ENCODE measurements at regions not wholly inside any gene's neighbourhood (a gene's known extent, or its start where the extent isn't known, plus 50 kb on each side); places are given as distances from the start of the nearest gene placed in this dataset.

- no peak for DNase-seq
Measured at GRCh38 chr2:121037480-121037879, 247.5 kb downstream of the TFCP2L1 start.

GRCh38 chr2:121038031-121038430, 247.0 kb downstream of the TFCP2L1 start:
- DNase-seq = no peak

GRCh38 chr2:121038431-121038830, 246.6 kb downstream of the TFCP2L1 start:
- DNase-seq = no peak

GRCh38 chr2:121038891-121039616, 245.9 kb downstream of the TFCP2L1 start:
- no peak for DNase-seq

GRCh38 chr2:121039679-121040078, 245.3 kb downstream of the TFCP2L1 start:
- DNase-seq = no peak

GRCh38 chr2:121041516-121041915, 243.5 kb downstream of the TFCP2L1 start:
- DNase-seq = no peak

GRCh38 chr2:121043061-121043826, 241.8 kb downstream of the TFCP2L1 start:
- DNase-seq = no peak

- DNase-seq = no peak
Measured at GRCh38 chr2:121043827-121044222, 241.2 kb downstream of the TFCP2L1 start.

GRCh38 chr2:121044412-121044811, 240.6 kb downstream of the TFCP2L1 start:
- no peak for DNase-seq

- no peak for DNase-seq
Measured at GRCh38 chr2:121045245-121045644, 239.8 kb downstream of the TFCP2L1 start.

- no peak for DNase-seq
Measured at GRCh38 chr2:121046335-121046734, 238.7 kb downstream of the TFCP2L1 start.

- DNase-seq = no peak
Measured at GRCh38 chr2:121047383-121047782, 237.6 kb downstream of the TFCP2L1 start.

- DNase-seq = no peak
Measured at GRCh38 chr2:121049131-121049530, 235.9 kb downstream of the TFCP2L1 start.

GRCh38 chr2:121049950-121050585, 234.9 kb downstream of the TFCP2L1 start:
- no peak for DNase-seq

- no peak for DNase-seq
Measured at GRCh38 chr2:121051311-121051710, 233.7 kb downstream of the TFCP2L1 start.

- no peak for DNase-seq
Measured at GRCh38 chr2:121052023-121052422, 233.0 kb downstream of the TFCP2L1 start.

- DNase-seq = no peak
Measured at GRCh38 chr2:121052521-121052920, 232.5 kb downstream of the TFCP2L1 start.

- DNase-seq = no peak
Measured at GRCh38 chr2:121055088-121055487, 229.9 kb downstream of the TFCP2L1 start.

- DNase-seq = no peak
Measured at GRCh38 chr2:121055501-121055900, 229.5 kb downstream of the TFCP2L1 start.

GRCh38 chr2:121058852-121059558, 226.0 kb downstream of the TFCP2L1 start:
- no peak for DNase-seq

- DNase-seq = no peak
Measured at GRCh38 chr2:121059651-121060649, 225.1 kb downstream of the TFCP2L1 start.

- no peak for DNase-seq
Measured at GRCh38 chr2:121061633-121062032, 223.4 kb downstream of the TFCP2L1 start.
